HG03097 (cell line): ENCODE measurements at regions not wholly inside any gene's neighbourhood (a gene's known extent, or its start where the extent isn't known, plus 50 kb on each side); places are given as distances from the start of the nearest gene placed in this dataset.

Source experiments
- ATAC-seq: cut with Tn5 transposase; IDR thresholded peaks from one replicate; pipeline ENCODE4 v1.9.1; 2021; ENCODE audit not compliant: unreplicated experiment, low FRiP score

DNA sequence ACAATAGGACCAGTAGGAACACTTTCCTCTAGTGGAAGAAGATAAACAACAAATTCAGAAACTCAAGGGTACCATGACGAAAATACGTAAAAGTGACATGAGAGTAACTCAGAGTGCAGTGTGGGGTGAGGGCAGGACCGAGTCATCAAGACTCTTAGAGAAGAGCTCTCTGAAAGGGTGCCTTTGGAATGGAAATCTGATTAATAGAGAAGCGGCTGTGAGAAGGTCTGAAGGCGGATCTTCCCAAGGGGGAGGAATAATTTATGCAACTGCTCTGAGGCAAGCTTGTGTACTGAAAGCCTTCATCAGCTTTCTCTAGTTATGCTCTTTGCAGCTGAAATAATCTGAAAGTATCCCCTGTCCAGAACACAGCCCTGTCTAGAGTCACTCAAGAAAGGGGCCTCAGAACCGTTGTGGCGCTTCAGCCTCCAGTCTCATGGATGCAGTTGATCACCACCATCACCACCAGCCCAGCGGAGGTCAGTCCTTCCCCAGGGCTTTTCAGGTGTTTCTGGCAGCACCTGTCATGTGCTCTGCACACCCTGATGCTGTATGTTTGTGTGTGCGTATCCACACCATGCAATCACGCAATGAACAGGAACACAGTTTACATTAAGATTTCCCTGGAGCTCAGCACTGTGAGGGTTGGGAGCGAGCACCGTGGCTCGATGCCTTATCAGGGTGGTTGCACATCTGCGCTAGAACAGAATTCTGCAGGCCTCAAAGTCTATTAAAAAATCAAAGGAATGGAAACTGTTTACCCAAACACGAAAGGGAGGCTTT lies 396.5 kb downstream of the SMOC2 start:
- no peak for ATAC-seq

DNA sequence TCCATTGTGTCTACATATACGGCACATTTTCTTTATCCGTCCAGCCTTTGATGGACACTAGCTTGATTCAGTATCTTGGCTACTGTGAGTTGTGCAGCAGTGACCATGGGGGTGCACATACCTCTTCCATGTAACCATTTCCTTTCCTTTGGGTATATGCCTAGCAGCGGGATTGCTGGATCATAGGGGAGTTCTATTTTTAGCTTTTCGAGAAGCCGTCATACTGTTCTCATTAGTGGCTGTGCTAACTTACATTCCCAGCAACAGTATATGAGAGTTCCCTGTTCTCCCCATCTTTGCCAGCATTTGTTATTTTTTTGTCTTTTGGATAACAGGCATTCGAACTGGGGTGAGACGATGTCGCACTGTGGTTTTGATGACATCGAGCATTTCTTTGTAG lies 395.0 kb downstream of the SMOC2 start:
- ATAC-seq: no peak

DNA sequence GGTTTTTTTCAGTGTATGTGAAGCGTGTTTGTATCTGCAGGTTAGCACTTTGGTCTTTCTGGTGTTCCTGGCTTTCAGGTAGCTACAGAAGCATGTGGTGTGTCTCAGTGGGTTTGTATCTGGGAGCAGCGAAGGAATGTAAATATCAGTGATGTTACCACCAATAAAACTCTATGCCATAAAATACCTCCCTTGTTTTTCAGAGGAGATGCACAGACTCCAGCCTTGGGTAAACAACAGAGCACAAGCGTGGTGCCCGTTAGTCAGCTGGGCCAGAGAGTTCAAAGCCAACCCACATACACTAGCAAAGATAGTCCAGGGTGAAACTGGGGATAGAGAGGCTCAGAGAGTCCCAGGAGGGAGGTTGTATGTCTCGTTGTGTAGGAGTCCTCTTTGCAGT lies 393.8 kb downstream of the SMOC2 start:
- no peak for ATAC-seq

DNA sequence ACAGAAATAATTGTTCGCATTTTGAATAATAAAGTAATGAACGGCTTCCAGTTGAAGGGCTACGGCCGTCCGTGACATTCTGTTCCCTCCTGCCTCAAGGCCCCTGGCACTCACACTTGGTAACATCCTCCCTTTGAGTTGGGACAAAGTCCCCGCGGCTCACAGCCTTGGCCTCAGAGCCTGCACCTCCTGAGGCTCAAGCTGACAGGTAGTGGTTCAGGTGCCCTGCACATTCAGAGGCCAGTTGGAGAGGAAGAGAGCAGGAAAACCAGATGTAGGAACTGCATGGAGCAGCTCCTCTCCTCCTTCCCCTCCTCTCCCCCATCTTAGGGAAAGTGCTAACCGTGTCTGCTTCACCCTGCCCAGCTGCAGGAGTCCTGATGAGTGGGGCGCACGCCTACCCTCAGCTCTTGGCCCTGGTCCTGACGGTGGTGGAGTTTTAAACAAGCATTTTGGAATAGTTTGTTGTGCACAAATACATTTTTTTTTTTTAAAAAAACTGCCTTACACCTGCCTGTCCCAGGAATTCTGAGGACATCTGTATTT lies 393.1 kb downstream of the SMOC2 start:
- ATAC-seq: no peak

DNA sequence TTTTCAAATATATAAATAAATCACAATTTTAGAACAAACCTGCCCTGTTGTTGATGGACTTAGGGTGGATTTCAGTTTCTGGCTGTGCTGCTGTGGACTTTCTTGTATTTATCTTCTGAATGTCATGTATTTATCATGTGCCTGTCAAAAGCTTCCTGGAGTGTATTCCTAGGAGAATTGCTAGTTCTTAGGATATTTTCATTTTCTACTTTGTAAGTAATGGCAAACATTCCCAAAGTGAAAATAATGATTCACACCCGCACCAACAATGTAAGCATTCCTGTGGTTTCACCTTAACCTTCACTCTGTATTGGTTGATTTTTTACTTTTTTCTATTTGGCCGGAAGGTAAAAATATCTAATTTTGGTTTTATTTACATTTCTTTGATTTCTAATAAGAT lies 387.8 kb downstream of the SMOC2 start:
- ATAC-seq: no peak

DNA sequence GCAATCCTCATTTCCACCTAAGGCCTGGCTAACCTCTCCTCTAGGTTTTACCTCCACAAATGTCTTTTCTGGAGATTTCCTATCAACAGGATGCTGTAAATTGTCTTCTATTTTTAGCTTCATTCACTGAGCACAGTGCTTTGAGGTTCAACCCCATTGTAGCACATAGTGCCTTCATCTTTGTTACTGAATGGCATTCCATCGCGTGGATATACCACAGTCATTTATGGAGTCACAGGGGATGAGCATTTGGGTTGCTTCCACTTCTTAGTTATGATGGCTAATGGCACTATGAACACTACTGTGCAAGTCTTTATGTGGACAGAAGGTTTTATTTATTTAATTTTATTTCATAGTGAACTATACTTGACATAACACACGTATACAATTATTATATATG lies 387.1 kb downstream of the SMOC2 start:
- no peak for ATAC-seq

DNA sequence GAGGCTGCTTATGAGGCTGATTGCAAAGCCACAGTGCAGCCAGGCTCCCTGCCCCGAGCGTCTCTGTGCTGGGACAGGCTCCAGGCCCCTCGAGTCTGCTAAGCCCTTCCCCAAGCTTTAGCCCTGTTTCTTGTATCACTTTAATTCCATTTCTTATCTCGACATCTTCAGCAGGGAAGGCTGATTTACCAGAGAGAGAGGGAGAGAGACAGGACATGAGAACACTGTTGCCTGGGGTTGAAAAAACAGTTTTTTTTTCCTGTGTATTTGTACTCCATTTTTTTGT lies 386.5 kb downstream of the SMOC2 start:
- no peak for ATAC-seq

DNA sequence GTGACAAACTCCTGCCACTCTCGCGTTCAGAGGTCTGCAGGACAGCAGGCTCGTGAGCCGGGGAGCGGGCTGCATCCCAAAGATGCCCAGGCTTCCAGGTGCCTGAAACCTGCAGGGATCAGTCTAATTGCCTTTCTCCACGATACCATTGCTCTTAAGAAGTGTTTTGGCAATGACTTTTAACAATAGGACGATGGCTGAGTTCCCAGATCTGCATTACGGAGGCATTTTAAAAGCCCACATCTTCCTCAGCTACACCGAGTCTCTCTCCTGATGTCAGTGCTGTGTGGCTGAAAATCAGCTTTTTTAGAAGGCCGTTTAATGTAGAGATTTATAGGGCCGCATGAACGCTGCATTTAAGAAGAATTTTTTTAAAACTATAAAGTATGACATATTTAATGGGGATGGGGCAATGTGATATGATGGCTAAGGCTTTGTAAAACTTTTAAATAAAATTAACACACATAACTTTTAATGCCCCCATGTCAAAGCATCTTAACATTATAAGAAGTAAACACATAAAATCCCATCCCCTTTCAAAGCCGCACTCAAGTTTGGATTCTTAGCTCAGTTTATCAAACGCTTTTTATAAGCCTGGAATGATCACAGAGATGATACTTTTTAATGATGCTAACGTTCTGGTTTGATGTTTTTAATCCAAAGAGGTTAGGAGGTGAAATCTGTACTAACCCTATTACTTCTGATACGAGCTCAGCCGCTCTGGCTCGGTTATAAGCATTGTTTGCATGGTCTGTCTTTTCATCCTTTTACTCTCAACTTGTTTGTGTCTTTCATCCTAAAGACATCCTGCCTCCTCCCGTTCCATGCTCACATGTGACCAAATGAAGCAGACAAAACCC lies 386.0 kb downstream of the SMOC2 start:
- ATAC-seq: no peak

DNA sequence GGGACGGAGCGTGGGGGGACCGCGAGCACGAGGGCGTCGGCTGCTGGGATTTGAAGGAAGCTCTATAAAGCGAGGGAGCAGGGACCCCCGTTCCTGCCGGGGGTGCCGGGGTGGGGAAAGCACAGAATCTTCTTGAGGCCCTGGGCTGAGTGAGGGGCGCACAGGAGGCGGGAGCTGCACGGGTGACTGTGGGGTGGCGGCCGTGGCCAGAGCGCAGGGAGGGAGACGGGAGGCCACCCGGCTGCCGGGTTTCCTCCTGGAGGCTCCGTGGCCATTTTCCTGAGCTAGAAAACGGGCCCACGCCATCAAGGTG lies 385.1 kb downstream of the SMOC2 start:
- ATAC-seq: no peak

DNA sequence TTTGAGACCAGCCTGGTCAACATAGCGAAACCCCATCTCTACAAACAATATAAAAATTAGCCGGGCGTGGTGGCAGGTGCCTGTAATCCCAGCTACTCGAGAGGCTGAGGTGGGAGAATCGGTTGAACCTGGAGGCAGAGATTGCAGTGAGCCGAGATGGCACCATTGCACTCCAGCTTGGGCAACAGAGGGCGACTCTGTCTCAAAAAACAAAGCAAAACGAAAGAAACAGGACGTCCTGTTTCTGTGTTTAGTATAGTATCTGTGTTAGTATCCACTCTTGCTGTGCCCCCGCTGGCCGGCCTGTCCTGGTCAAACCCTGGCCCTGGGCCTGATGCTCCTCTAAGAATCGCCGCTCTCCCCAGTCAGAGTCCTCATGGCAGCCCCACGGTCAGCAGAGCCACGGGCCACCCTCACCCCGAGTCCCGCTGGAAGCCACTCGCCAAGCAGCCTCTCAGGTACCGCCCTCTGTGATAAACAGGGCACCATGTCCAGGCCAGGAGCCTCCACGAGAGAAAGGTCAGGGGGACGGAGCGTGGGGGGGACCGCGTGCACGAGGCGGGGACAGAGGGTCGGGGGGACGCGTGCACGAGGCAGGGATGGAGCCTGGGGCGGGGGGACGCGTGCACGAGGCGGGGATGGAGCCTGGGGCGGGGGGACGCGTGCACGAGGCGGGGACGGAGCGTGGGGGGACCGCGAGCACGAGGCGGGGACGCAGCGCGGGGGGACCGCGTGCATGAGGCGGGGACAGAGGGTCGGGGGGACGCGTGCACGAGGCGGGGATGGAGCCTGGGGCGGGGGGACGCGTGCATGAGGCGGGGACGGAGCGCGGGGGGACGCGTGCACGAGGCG lies 384.5 kb downstream of the SMOC2 start:
- ATAC-seq: no peak

DNA sequence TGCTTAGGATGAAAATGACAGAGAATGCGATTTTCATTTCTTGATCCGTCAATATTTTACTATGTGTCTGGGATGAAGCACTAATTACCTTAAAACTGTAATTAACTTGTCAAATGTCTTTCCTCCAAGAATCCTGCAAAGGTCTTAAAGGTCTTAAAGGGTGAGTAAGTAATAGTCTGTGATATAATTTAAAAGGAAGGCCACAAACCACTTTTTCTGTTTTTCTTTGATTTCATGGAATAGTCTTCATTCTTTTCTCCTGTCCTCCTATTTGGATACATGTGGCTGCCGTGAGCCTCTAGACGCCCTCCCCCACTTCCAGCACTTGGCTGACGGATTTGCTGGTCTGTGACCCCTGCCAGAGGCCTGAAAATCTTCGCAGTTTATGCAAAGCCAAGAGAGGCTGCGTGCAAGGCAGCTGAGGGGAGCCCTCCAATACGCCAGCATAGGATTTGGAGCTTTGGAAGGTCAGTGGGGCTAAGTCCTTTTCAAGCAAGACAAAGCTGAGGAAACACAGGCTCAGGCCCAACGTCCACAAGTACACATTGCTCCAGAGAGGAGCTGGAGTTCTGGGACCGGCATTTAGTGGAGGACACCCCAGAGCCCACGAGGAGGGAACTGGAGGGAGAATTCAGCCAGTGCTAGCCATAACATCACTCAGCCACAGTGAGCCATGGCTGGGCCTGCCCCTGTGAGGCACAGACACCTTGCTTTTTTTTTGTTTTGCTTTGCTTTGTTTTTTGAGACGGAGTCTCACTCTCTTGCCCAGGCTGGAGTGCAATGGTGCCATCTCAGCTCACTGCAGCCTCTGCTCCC lies 382.6 kb downstream of the SMOC2 start:
- no peak for ATAC-seq

DNA sequence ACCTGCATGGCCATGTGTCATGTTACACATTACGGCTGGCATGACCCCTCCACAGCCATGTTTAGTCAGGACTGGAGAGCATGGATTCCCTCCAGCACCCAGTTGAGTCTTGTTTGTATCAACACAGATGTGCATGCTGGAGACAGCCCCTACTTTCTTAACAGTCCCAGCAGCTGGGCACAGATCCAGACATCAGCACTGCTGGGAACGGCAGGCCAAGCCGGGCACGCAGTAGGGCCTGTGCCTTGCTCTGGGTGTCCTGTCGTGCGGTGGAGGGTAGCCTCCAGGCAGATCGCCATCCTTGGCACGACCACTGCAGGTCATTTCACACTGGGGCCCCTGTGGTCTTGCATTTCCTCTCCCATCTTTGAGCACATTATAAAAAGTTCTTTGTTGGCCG lies 381.4 kb downstream of the SMOC2 start:
- ATAC-seq: no peak

DNA sequence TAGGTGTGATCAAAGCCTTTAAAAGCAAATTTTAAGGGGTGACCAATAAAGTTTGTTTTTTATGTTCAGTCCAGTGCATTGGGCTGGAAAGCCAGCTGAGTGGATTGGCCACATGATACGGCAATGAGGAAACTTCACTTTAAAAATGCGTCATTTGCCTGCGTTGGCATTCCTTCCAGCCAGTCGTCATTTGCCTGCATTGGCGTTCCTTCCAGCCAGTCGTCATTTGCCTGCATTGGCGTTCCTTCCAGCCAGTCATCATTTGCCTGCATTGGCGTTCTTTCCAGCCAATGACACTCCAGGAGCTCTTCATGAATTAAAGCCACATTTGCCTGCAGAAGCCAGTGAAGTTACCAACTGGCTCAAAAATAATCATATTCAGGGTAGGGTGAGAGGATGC lies 378.6 kb downstream of the SMOC2 start:
- no peak for ATAC-seq

DNA sequence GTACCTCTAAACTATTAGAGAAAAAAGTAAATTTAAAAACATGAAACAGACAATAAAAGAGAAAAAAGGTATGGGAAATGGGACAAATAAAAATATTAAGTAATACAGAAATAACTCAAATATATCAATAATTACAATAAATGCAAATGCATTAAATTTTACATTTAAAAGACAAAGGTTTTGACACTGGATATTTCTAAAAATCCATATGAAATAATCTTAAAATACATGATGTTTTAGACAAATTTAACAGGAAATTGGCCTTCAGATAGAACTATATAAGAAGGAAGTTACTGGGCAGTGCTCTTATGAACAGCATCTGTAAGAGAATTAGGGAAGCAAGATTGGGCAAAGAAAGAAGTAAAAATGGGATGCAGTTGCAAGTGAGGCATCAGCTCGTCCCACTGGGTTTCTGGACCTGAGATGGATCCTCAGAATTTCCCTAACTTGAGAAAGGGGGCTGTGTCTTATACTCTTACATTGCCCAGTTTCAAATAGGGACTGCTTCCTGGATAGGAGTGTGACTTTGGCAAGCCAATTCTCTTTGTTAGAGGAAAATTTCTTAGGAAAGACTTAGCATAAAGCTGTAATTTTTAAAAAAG lies 376.7 kb downstream of the SMOC2 start:
- ATAC-seq: no peak

DNA sequence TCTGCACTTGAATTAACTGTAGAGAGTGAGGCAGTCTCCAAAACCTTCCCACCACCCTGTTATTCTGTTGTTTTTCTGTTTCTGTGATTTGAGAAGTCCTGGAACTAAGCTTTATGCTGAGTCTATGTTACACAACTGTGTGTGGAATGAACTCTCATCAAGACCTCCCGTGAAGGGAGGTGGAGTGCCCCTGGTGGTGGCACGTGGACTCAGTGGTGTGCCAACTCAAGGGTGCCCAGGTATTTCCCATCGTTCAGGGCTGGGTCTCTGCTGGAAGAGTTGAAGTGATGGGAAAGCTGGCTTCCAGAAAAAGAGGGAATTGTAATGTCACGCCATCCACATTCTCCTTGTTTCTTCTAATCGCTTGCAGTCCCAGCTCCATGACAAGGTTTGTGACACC lies 374.2 kb downstream of the SMOC2 start:
- no peak for ATAC-seq

DNA sequence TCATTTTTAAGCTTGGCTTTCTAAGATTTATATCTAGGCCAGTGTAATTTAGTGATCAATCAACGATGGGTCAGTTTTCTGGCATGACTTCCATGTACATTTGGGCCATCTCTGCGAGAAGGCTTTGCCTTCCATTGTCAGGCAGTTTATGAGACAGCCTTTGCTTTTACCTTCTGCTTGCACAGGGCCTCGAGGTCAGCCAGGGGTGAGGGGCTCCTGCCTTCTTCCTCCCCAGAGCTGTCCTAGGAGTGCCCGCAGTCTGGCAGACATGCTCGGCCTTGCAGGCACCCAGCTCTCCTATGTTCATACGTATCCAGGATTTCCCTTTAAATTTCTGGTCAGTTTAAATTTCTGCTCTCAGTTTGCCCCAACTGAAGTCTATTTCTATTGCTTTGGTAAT lies 367.2 kb downstream of the SMOC2 start:
- ATAC-seq: no peak

DNA sequence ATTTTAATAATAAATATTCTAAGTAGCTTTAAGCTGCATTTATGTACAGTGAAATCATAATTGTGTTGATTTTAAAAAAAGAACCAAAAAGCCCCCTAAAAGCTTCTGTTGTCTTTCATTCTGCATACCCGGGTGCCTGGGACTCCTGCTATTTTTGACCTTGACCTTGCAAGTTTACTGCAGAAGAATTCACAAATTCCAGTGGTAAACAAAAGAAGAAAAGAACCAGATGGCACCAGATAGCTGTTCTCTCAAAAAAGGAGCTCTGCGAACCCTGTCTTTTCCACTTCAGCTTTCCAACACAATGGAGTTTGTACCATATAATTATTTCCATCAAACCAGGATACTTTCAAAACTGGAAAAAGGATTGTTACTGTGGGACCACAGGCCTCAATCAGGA lies 363.3 kb downstream of the SMOC2 start:
- no peak for ATAC-seq

DNA sequence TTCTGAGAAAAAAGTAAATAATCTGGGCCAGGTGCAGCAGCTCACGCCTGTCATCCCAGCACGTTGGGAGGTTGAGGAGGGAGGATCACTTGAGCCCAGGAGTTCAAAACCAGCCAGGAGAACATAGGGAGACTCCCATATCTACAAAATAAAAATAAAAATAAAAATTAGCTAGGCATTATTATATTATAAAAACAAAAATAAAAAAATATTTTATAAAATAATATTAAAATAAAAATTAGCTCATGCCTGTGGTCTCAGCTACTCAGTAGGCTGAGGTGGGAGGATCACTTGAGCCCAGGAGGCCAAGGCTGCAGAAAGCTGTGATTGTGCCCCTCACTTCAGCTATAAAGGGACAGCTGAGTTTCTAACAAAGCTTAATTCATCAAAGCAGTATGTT lies 362.9 kb downstream of the SMOC2 start:
- ATAC-seq: no peak

DNA sequence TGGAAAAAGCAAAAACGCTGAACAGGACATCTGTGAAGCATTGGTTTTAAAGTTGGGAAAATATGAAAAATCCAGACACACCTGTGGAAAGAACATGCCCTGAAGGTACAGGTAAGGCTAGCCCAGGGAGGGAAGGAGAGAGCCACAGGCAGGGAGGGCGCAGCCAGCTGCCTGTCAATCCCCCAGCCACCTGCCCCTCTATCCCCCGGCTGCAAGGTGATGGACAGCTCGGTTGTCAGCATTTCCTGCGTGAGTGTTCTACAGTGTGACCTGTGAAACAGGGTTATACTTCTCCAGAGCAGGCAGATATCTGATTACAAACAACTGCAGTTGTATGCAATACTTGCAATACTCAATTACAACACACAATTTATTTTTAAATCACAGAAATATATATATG lies 358.1 kb downstream of the SMOC2 start:
- no peak for ATAC-seq

DNA sequence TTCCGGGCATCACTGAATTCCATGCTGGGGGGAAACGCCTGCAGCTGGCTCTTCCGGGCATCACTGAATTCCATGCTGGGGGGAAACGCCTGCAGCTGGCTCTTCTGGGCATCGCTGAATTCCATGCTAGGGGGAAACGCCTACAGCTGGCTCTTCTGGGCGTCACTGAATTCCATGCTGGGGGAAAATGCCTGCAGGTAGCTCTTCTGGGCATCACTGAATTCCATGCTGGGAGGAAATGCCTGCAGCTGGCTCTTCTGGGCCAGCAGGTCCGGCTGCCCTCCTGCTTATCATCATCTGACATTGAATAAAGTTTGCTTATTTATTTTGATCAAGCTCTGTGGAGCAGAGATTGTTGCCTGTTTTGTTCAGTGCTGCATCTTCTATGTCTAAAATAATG lies 355.1 kb downstream of the SMOC2 start:
- no peak for ATAC-seq
